AG10803 (cell line): ENCODE measurements at regions not wholly inside any gene's neighbourhood (a gene's known extent, or its start where the extent isn't known, plus 50 kb on each side); places are given as distances from the start of the nearest gene placed in this dataset.
"Not testable (repeated sequence)": the region's sequence is repeated elsewhere in the genome, so short reads cannot be mapped to it uniquely, and the experiment has no call there.

Experiments used
- DNase-seq: peaks from one replicate; pipeline ENCODE4 v3.0.0; 2010; ENCODE audit warnings: low read depth
- H3K4me3 ChIP-seq: 2 replicates; pipeline ENCODE4 v1.5.1; 2011; ENCODE audit warnings: mild to moderate bottlenecking, low read length, control low read depth

GRCh38 chr16:18159185-18159584 is 177.4 kb downstream of the NPIPA8 start:
- DNase-seq, H3K4me3 ChIP-seq: not testable (repeated sequence)

- DNase-seq = not testable (repeated sequence)
Observed at GRCh38 chr16:18157854-18158253, 178.7 kb downstream of the NPIPA8 start.

GRCh38 chr16:18152832-18153231 is 183.7 kb downstream of the NPIPA8 start:
- H3K4me3 ChIP-seq, DNase-seq: not testable (repeated sequence)

More at GRCh38 chr16:18157854-18158253, 178.7 kb downstream of the NPIPA8 start:
- not testable (repeated sequence) for H3K4me3 ChIP-seq

GRCh38 chr16:18148132-18148531 is 188.4 kb downstream of the NPIPA8 start:
- DNase-seq, H3K4me3 ChIP-seq: not testable (repeated sequence)

GRCh38 chr16:18146601-18147142 is 189.9 kb downstream of the NPIPA8 start:
- DNase-seq, H3K4me3 ChIP-seq: not testable (repeated sequence)

GRCh38 chr16:18142066-18142465 is 194.5 kb downstream of the NPIPA8 start:
- not testable (repeated sequence) for DNase-seq, H3K4me3 ChIP-seq

- not testable (repeated sequence) for DNase-seq, H3K4me3 ChIP-seq
Observed at GRCh38 chr16:18136288-18136687, 200.2 kb downstream of the NPIPA8 start.

- not testable (repeated sequence) for H3K4me3 ChIP-seq
Observed at GRCh38 chr16:18135024-18135423, 201.5 kb downstream of the NPIPA8 start.

GRCh38 chr16:18131587-18131986 is 204.9 kb downstream of the NPIPA8 start:
- not testable (repeated sequence) for DNase-seq, H3K4me3 ChIP-seq

More at GRCh38 chr16:18135024-18135423, 201.5 kb downstream of the NPIPA8 start:
- not testable (repeated sequence) for DNase-seq

- H3K4me3 ChIP-seq, DNase-seq: not testable (repeated sequence)
Observed at GRCh38 chr16:18130478-18131120, 205.9 kb downstream of the NPIPA8 start.

- DNase-seq, H3K4me3 ChIP-seq: not testable (repeated sequence)
Observed at GRCh38 chr16:18127033-18127432, 209.5 kb downstream of the NPIPA8 start.

GRCh38 chr16:18119092-18119491 is 217.4 kb downstream of the NPIPA8 start:
- peak; percentile 12 for DNase-seq

GRCh38 chr16:18118684-18119083 is 217.9 kb downstream of the NPIPA8 start:
- DNase-seq, H3K4me3 ChIP-seq: not testable (repeated sequence)

More at GRCh38 chr16:18119092-18119491, 217.4 kb downstream of the NPIPA8 start:
- H3K4me3 ChIP-seq = not testable (repeated sequence)

- DNase-seq = not testable (repeated sequence)
Observed at GRCh38 chr16:18118071-18118470, 218.5 kb downstream of the NPIPA8 start.

GRCh38 chr16:18104412-18104811 is 232.1 kb downstream of the NPIPA8 start:
- not testable (repeated sequence) for H3K4me3 ChIP-seq, DNase-seq

More at GRCh38 chr16:18118071-18118470, 218.5 kb downstream of the NPIPA8 start:
- H3K4me3 ChIP-seq = not testable (repeated sequence)

- not testable (repeated sequence) for DNase-seq, H3K4me3 ChIP-seq
Observed at GRCh38 chr16:18101077-18101476, 235.5 kb downstream of the NPIPA8 start.

GRCh38 chr16:18092605-18093004 is 243.9 kb downstream of the NPIPA8 start:
- H3K4me3 ChIP-seq, DNase-seq: not testable (repeated sequence)

GRCh38 chr16:18080658-18081363 is 255.7 kb downstream of the NPIPA8 start:
- DNase-seq, H3K4me3 ChIP-seq: not testable (repeated sequence)

GRCh38 chr16:18077910-18078309 is 258.6 kb downstream of the NPIPA8 start:
- not testable (repeated sequence) for DNase-seq, H3K4me3 ChIP-seq
